ENCODE measurements at regions not wholly inside any gene's neighbourhood (a gene's known extent, or its start where the extent isn't known, plus 50 kb on each side); places are given as distances from the start of the nearest gene placed in this dataset.
"Not testable (repeated sequence)": the region's sequence is repeated elsewhere in the genome, so short reads cannot be mapped to it uniquely, and the experiment has no call there.

- H3K4me3 ChIP-seq (ENCODE audit: control insufficient read depth, low read depth, low read length), result no peak overlapping the region
- no peak for TF ChIP-seq CTCF (conservative IDR thresholded peaks at IDR 0.05; ENCODE audit: control insufficient read depth, insufficient read depth, low read depth, low read length)
- DNase-seq (ENCODE audit: low read depth), result no peak
Observed at GRCh38 chr4:155441475-155441874, 64.7 kb upstream of the MAP9 start.

GRCh38 chr4:155439760-155440159 lies 63.0 kb upstream of the MAP9 start:
- H3K4me3 ChIP-seq (ENCODE audit: control insufficient read depth, low read depth, low read length); DNase-seq (ENCODE audit: low read depth): not testable (repeated sequence)

- no peak overlapping the region for H3K4me3 ChIP-seq (ENCODE audit: control insufficient read depth, low read depth, low read length)
- no peak for DNase-seq (ENCODE audit: low read depth)
- no peak for TF ChIP-seq CTCF (conservative IDR thresholded peaks at IDR 0.05; ENCODE audit: control insufficient read depth, insufficient read depth, low read depth, low read length)
Observed at GRCh38 chr4:155434904-155435303, 58.1 kb upstream of the MAP9 start.

- H3K4me3 ChIP-seq (ENCODE audit: control insufficient read depth, low read depth, low read length), result no peak overlapping the region
- no peak for TF ChIP-seq CTCF (conservative IDR thresholded peaks at IDR 0.05; ENCODE audit: control insufficient read depth, insufficient read depth, low read depth, low read length)
- DNase-seq (ENCODE audit: low read depth), result no peak
Observed at GRCh38 chr4:155434366-155434765, 57.6 kb upstream of the MAP9 start.

- peak; percentile 83 for DNase-seq (ENCODE audit: low read depth)
- no peak overlapping the region for H3K4me3 ChIP-seq (ENCODE audit: control insufficient read depth, low read depth, low read length)
- no peak for TF ChIP-seq CTCF (conservative IDR thresholded peaks at IDR 0.05; ENCODE audit: control insufficient read depth, insufficient read depth, low read depth, low read length)
Observed at GRCh38 chr4:155433636-155434360, 57.0 kb upstream of the MAP9 start.

- no peak overlapping the region for H3K4me3 ChIP-seq (ENCODE audit: control insufficient read depth, low read depth, low read length)
- DNase-seq (ENCODE audit: low read depth), result no peak
- no peak for TF ChIP-seq CTCF (conservative IDR thresholded peaks at IDR 0.05; ENCODE audit: control insufficient read depth, insufficient read depth, low read depth, low read length)
Observed at GRCh38 chr4:155430895-155431795, 54.4 kb upstream of the MAP9 start.

- no peak for TF ChIP-seq CTCF (conservative IDR thresholded peaks at IDR 0.05; ENCODE audit: control insufficient read depth, insufficient read depth, low read depth, low read length)
- H3K4me3 ChIP-seq (ENCODE audit: control insufficient read depth, low read depth, low read length), result no peak overlapping the region
- no peak for DNase-seq (ENCODE audit: low read depth)
Observed at GRCh38 chr4:155428128-155428527, 51.4 kb upstream of the MAP9 start.
